Skeletal muscle satellite cell (primary cell): ENCODE measurements at regions not wholly inside any gene's neighbourhood (a gene's known extent, or its start where the extent isn't known, plus 50 kb on each side); places are given as distances from the start of the nearest gene placed in this dataset.

Experiments used
- H3K27me3 ChIP-seq: 2 replicates; pipeline ENCODE4 v1.7.0; 2013; ENCODE audit warnings: low read length; ENCODE audit not compliant: control insufficient read depth, insufficient read depth
- H3K36me3 ChIP-seq: 2 replicates; pipeline ENCODE4 v1.7.0; 2013; ENCODE audit warnings: mild to moderate bottlenecking, control low read depth, low read length; ENCODE audit not compliant: insufficient read depth
- H3K4me1 ChIP-seq: 2 replicates; pipeline ENCODE4 v1.7.0; 2013; ENCODE audit warnings: low read length; ENCODE audit not compliant: control insufficient read depth, insufficient read depth
- H3K4me2 ChIP-seq: 2 replicates; pipeline ENCODE4 v1.7.0; 2013; ENCODE audit warnings: mild to moderate bottlenecking, low read length
- H3K4me3 ChIP-seq: 2 replicates; pipeline ENCODE4 v1.7.0; 2013; ENCODE audit warnings: low read length
- H3K9ac ChIP-seq: 2 replicates; pipeline ENCODE4 v1.7.0; 2013; ENCODE audit warnings: mild to moderate bottlenecking, low read depth, low read length, moderate library complexity
- H3K9me3 ChIP-seq: replicated peaks from 2 replicates; pipeline ENCODE4 v1.7.0; 2013; ENCODE audit warnings: mild to moderate bottlenecking, control low read depth, low read length

GRCh38 chr16:55130456-55130855 is 193.5 kb upstream of the IRX6 start:
- Histone ChIP-seq H3K4me3 (no peak overlapping the region), H3K27me3 (no peaks in the 10 kb centered on the region), H3K9me3 (no peaks in the 10 kb centered on the region), H3K9ac (no peak overlapping the region), H3K4me2 (no peak overlapping the region), H3K4me1 (no peaks in the 10 kb centered on the region), H3K36me3 (no peaks in the 10 kb centered on the region)

- Histone ChIP-seq H3K36me3 (no peaks in the 10 kb centered on the region), H3K27me3 (no peaks in the 10 kb centered on the region), H3K4me1 (no peaks in the 10 kb centered on the region), H3K4me3 (no peak overlapping the region), H3K4me2 (no peak overlapping the region), H3K9me3 (no peaks in the 10 kb centered on the region), H3K9ac (no peak overlapping the region)
Measured at GRCh38 chr16:55130911-55131310, 193.1 kb upstream of the IRX6 start.

GRCh38 chr16:55133654-55134053 is 190.3 kb upstream of the IRX6 start:
- Histone ChIP-seq H3K36me3 (no peaks in the 10 kb centered on the region), H3K27me3 (no peaks in the 10 kb centered on the region), H3K4me3 (no peak overlapping the region), H3K4me1 (no peaks in the 10 kb centered on the region), H3K9ac (no peak overlapping the region), H3K9me3 (no peaks in the 10 kb centered on the region), H3K4me2 (no peak overlapping the region)

GRCh38 chr16:55136356-55137150 is 187.4 kb upstream of the IRX6 start:
- Histone ChIP-seq H3K27me3 (no peaks in the 10 kb centered on the region), H3K4me3 (no peak overlapping the region), H3K4me1 (no peaks in the 10 kb centered on the region), H3K36me3 (no peaks in the 10 kb centered on the region), H3K4me2 (no peak overlapping the region), H3K9ac (no peak overlapping the region), H3K9me3 (no peaks in the 10 kb centered on the region)

GRCh38 chr16:55138298-55138697 is 185.7 kb upstream of the IRX6 start:
- no peaks in the 10 kb centered on the region for H3K9me3 ChIP-seq
- no peaks in the 10 kb centered on the region for H3K36me3 ChIP-seq
- H3K4me3 ChIP-seq: no peak overlapping the region
- H3K4me1 ChIP-seq: no peaks in the 10 kb centered on the region
- no peak overlapping the region for H3K9ac ChIP-seq
- H3K27me3 ChIP-seq: no peaks in the 10 kb centered on the region
- no peak overlapping the region for H3K4me2 ChIP-seq

GRCh38 chr16:55142405-55142804 is 181.6 kb upstream of the IRX6 start:
- Histone ChIP-seq H3K4me2 (no peak overlapping the region), H3K36me3 (no peaks in the 10 kb centered on the region), H3K27me3 (no peaks in the 10 kb centered on the region), H3K9me3 (no peaks in the 10 kb centered on the region), H3K4me3 (no peak overlapping the region), H3K9ac (no peak overlapping the region), H3K4me1 (no peaks in the 10 kb centered on the region)

- Histone ChIP-seq H3K4me1 (no peaks in the 10 kb centered on the region), H3K4me2 (no peak overlapping the region), H3K27me3 (no peaks in the 10 kb centered on the region), H3K9ac (no peak overlapping the region), H3K9me3 (no peaks in the 10 kb centered on the region), H3K4me3 (no peak overlapping the region), H3K36me3 (no peaks in the 10 kb centered on the region)
Measured at GRCh38 chr16:55144651-55145050, 179.4 kb upstream of the IRX6 start.

- Histone ChIP-seq H3K27me3 (no peaks in the 10 kb centered on the region), H3K9ac (no peak overlapping the region), H3K4me1 (no peaks in the 10 kb centered on the region), H3K9me3 (no peaks in the 10 kb centered on the region), H3K36me3 (no peaks in the 10 kb centered on the region), H3K4me3 (no peak overlapping the region), H3K4me2 (no peak overlapping the region)
Measured at GRCh38 chr16:55145771-55146603, 178.0 kb upstream of the IRX6 start.

GRCh38 chr16:55146966-55147365 is 177.0 kb upstream of the IRX6 start:
- Histone ChIP-seq H3K9ac (no peak overlapping the region), H3K4me3 (no peak overlapping the region), H3K9me3 (no peaks in the 10 kb centered on the region), H3K4me1 (no peaks in the 10 kb centered on the region), H3K36me3 (no peaks in the 10 kb centered on the region), H3K4me2 (no peak overlapping the region), H3K27me3 (no peaks in the 10 kb centered on the region)

GRCh38 chr16:55147396-55147795 is 176.6 kb upstream of the IRX6 start:
- H3K4me1 ChIP-seq: no peaks in the 10 kb centered on the region
- H3K4me2 ChIP-seq: no peak overlapping the region
- no peaks in the 10 kb centered on the region for H3K36me3 ChIP-seq
- no peak overlapping the region for H3K4me3 ChIP-seq
- no peaks in the 10 kb centered on the region for H3K9me3 ChIP-seq
- H3K27me3 ChIP-seq: no peaks in the 10 kb centered on the region
- H3K9ac ChIP-seq: no peak overlapping the region

GRCh38 chr16:55149622-55150021 is 174.4 kb upstream of the IRX6 start:
- Histone ChIP-seq H3K27me3 (peaks cover 4% of the 10 kb centered on the region), H3K4me3 (no peak overlapping the region), H3K4me1 (no peaks in the 10 kb centered on the region), H3K36me3 (no peaks in the 10 kb centered on the region), H3K4me2 (no peak overlapping the region), H3K9me3 (no peaks in the 10 kb centered on the region), H3K9ac (no peak overlapping the region)
